ENCODE measurements at regions not wholly inside any gene's neighbourhood (a gene's known extent, or its start where the extent isn't known, plus 50 kb on each side); places are given as distances from the start of the nearest gene placed in this dataset.

- TF ChIP-seq POLR2A (IDR thresholded peaks at IDR 0.05) (no peak), CTCF (IDR thresholded peaks at IDR 0.05) (no peak), EP300 (IDR thresholded peaks at IDR 0.05) (no peak)
Measured at GRCh38 chr2:204470621-204471196, 74.6 kb upstream of the PARD3B start.
